A549 (cell line): ENCODE measurements at regions not wholly inside any gene's neighbourhood (a gene's known extent, or its start where the extent isn't known, plus 50 kb on each side); places are given as distances from the start of the nearest gene placed in this dataset.

ENCODE experiments used
- ATAC-seq, 2 experiments: fragments of 200-7000 bp in 1 of 2; fragments of >200 bp in 1 of 2; cut with Nextera tagmentation in 1 of 2; cut with Tn5 transposase in 1 of 2; 3 replicates each; pipeline versions ENCODE4 v1.8.0 to v1.9.1; 2018 to 2020; ENCODE audit warnings: mild to moderate bottlenecking in 1 of 2, moderate library complexity in 1 of 2
- CTCF ChIA-PET: fragments of 300-600 bp; sonication (Branson Sonifier 250); formaldehyde crosslinking; extraction: SDS; loops from one replicate; lab custom pipeline; 2021; ENCODE audit warnings: antibody characterized with exemption, inconsistent platforms; lab: Yijun Ruan, JAX
- POLR2A ChIA-PET: fragments of 350-600 bp; formaldehyde crosslinking; extraction: SDS; loops from one replicate; lab custom pipeline; 2021; ENCODE audit warnings: antibody characterized with exemption, inconsistent platforms; lab: Yijun Ruan, JAX
- DNase-seq, 2 experiments: peaks; one replicate each; pipeline versions ENCODE4 v3.0.0 to v3.0.0-alpha.2; 2011 to 2016; ENCODE audit warnings: low read depth in 1 of 2, low spot score in 1 of 2
- FAIRE-seq: peaks from 2 replicates; lab custom pipeline; 2011; peaks lifted over from hg19 to GRCh38; lab: Jason Lieb, UNC
- H3K27ac ChIP-seq, 2 experiments: fragments of >200 bp; sonication (Bioruptor Twin); formaldehyde crosslinking; 3 replicates each; pipeline ENCODE4 v1.5.1; 2016 to 2017
- H3K4me1 ChIP-seq: fragments of >200 bp; sonication (Bioruptor Twin); formaldehyde crosslinking; 3 replicates; pipeline ENCODE4 v1.6.1; 2016
- H3K4me2 ChIP-seq: fragments of >200 bp; sonication (Bioruptor Twin); formaldehyde crosslinking; 3 replicates; pipeline ENCODE4 v1.6.1; 2016
- H3K4me3 ChIP-seq: fragments of >200 bp; sonication (Bioruptor Twin); formaldehyde crosslinking; 3 replicates; pipeline ENCODE4 v1.5.1; 2016
- H3K9me3 ChIP-seq: fragments of >200 bp; sonication (Bioruptor Twin); formaldehyde crosslinking; 3 replicates; pipeline ENCODE4 v1.6.1; 2016
- CBX2 ChIP-seq: fragments of 200-600 bp; sonication (generic); IDR thresholded peaks from 2 replicates; pipeline ENCODE4 v1.6.1; 2016; ENCODE audit warnings: low read depth, mild to moderate bottlenecking, borderline replicate concordance
- CEBPB ChIP-seq, 2 experiments: fragments of >200 bp in 1 of 2; sonication (Bioruptor Twin) in 1 of 2; formaldehyde crosslinking in 1 of 2; IDR thresholded peaks; 2 replicates each; pipeline ENCODE4 v1.6.1; 2012 to 2016
- EHF ChIP-seq: fragments of 250-450 bp; sonication (Bioruptor Pico); IDR thresholded peaks from 2 replicates; pipeline ENCODE4 v1.5.0; 2020; ENCODE audit warnings: mild to moderate bottlenecking
- EHMT2 ChIP-seq: fragments of 200-600 bp; sonication (generic); IDR thresholded peaks from 2 replicates; pipeline ENCODE4 v1.6.1; 2016; ENCODE audit warnings: antibody characterized with exemption, low read depth, mild to moderate bottlenecking, moderate library complexity
- EP300 ChIP-seq, 2 experiments: fragments of >200 bp; sonication (Bioruptor Twin); formaldehyde crosslinking; IDR thresholded peaks; 2 replicates in 1 of 2; 3 replicates in 1 of 2; pipeline ENCODE4 v1.6.1; 2016 to 2017
- ESRRA ChIP-seq: fragments of 150-350 bp; IDR thresholded peaks from 2 replicates; pipeline ENCODE4 v1.6.1; 2014; ENCODE audit warnings: mild to moderate bottlenecking, low read length, borderline replicate concordance
- FOSL2 ChIP-seq, 2 experiments: fragments of 450-650 bp in 1 of 2; fragments of >200 bp in 1 of 2; sonication (Bioruptor Twin) in 1 of 2; formaldehyde crosslinking; IDR thresholded peaks; 2 replicates each; pipeline versions ENCODE4 v1.5.0 to v1.6.1; 2016 to 2020; ENCODE audit warnings: mild to moderate bottlenecking in 1 of 2, moderate library complexity in 1 of 2
- HEYL ChIP-seq: fragments of 250-450 bp; sonication (Bioruptor Pico); IDR thresholded peaks from 2 replicates; pipeline ENCODE4 v1.8.0; 2021; ENCODE audit warnings: mild to moderate bottlenecking, moderate library complexity
- HOXA7 ChIP-seq: fragments of 250-450 bp; sonication (Bioruptor Pico); IDR thresholded peaks from 2 replicates; pipeline ENCODE4 v1.5.0; 2020; ENCODE audit warnings: mild to moderate bottlenecking, moderate library complexity
- HOXB5 ChIP-seq: fragments of 250-450 bp; sonication (Bioruptor Pico); IDR thresholded peaks from 2 replicates; pipeline ENCODE4 v1.5.0; 2020; ENCODE audit warnings: mild to moderate bottlenecking, moderate library complexity
- JUNB ChIP-seq: fragments of >200 bp; sonication (Bioruptor Twin); formaldehyde crosslinking; IDR thresholded peaks from 2 replicates; pipeline ENCODE4 v1.6.1; 2016
- MAFK ChIP-seq: fragments of 450-650 bp; IDR thresholded peaks from 2 replicates; pipeline ENCODE4 v1.6.1; 2014; ENCODE audit not compliant: partially characterized antibody
- MAZ ChIP-seq: fragments of 150-350 bp; IDR thresholded peaks from 2 replicates; pipeline ENCODE4 v1.6.1; 2014; ENCODE audit warnings: antibody characterized with exemption, low read depth, low read length, borderline replicate concordance
- NFE2L2 ChIP-seq: fragments of 150-350 bp; conservative IDR thresholded peaks from 2 replicates; pipeline ENCODE4 v1.6.1; 2014; ENCODE audit warnings: low read length
- NPAS2 ChIP-seq: fragments of 250-450 bp; sonication (Bioruptor Pico); IDR thresholded peaks from 2 replicates; pipeline ENCODE4 v1.8.0; 2022; ENCODE audit warnings: mild to moderate bottlenecking, moderate library complexity, borderline replicate concordance
- RCOR1 ChIP-seq: fragments of 150-350 bp; IDR thresholded peaks from 2 replicates; pipeline ENCODE4 v1.6.1; 2014; ENCODE audit warnings: antibody characterized with exemption, low read length, low read depth
- ZFP36 ChIP-seq: fragments of 450-650 bp; IDR thresholded peaks from 2 replicates; pipeline ENCODE4 v1.6.1; 2014; ENCODE audit warnings: borderline replicate concordance; ENCODE audit not compliant: partially characterized antibody
- ZNF302 ChIP-seq: fragments of 250-450 bp; sonication (Bioruptor Pico); IDR thresholded peaks from 2 replicates; pipeline ENCODE4 v1.9.0; 2021; ENCODE audit warnings: inconsistent platforms, mild to moderate bottlenecking, moderate library complexity
- ZSCAN20 ChIP-seq: fragments of 250-450 bp; sonication (Bioruptor Pico); IDR thresholded peaks from 2 replicates; pipeline ENCODE4 v1.8.0; 2022; ENCODE audit warnings: mild to moderate bottlenecking, moderate library complexity
- WGBS: methylation state at CpG from one replicate; pipeline ENCODE4 v1.1.6; 2017; ENCODE audit errors: missing lambda C conversion rate; 5-methylcytosine and 5-hydroxymethylcytosine counted together
- TF ChIP-seq, protein P1 (sequence below): fragments of >200 bp; sonication (Bioruptor Twin); formaldehyde crosslinking; IDR thresholded peaks from 3 replicates; pipeline ENCODE4 v1.6.1; 2016
- TF ChIP-seq, protein P2 (sequence below): IDR thresholded peaks from 2 replicates; pipeline ENCODE4 v1.6.1; 2012; ENCODE audit warnings: low read depth, borderline replicate concordance
- TF ChIP-seq, protein P3 (sequence below): IDR thresholded peaks from 2 replicates; pipeline ENCODE4 v1.6.1; 2012

DNA sequence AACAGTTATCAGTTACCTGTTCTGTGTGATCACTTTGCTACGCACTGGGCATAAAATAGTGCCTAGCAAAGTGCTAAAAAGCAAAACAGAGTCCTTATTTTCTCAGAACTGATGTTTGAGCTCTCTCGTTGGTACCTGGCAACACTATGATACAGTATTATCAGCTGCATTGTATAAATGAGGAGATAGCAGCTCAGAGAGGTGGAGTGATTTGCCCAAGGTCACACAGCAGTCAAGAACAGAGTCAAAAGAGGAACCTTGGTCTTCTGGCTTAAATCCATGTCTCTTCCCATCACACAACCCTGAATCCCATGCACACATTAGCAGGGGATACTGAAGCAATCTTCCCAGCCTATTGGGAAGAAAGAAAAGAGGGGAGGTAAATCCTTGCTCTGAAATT, 580.5 kb downstream of the SOX6 start:
- no peak overlapping the region for H3K4me2 ChIP-seq
- no peaks in the 10 kb centered on the region for H3K9me3 ChIP-seq
- no peak for DNase-seq
- no peak for TF ChIP-seq NPAS2 (CRISPR knock-in tag)
- TF ChIP-seq, protein P1, sequence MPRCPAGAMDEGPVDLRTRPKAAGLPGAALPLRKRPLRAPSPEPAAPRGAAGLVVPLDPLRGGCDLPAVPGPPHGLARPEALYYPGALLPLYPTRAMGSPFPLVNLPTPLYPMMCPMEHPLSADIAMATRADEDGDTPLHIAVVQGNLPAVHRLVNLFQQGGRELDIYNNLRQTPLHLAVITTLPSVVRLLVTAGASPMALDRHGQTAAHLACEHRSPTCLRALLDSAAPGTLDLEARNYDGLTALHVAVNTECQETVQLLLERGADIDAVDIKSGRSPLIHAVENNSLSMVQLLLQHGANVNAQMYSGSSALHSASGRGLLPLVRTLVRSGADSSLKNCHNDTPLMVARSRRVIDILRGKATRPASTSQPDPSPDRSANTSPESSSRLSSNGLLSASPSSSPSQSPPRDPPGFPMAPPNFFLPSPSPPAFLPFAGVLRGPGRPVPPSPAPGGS: no peak
- no peak for TF ChIP-seq RCOR1
- peak; percentile 15 for TF ChIP-seq ZFP36
- no peak for TF ChIP-seq NFE2L2
- TF ChIP-seq, protein P2, sequence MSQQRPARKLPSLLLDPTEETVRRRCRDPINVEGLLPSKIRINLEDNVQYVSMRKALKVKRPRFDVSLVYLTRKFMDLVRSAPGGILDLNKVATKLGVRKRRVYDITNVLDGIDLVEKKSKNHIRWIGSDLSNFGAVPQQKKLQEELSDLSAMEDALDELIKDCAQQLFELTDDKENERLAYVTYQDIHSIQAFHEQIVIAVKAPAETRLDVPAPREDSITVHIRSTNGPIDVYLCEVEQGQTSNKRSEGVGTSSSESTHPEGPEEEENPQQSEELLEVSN: no peak
- TF ChIP-seq HOXA7 (CRISPR knock-in tag): no peak
- TF ChIP-seq CBX2: no peak
- TF ChIP-seq, all 56 proteins: peak for 1
- no peak overlapping the region for H3K4me3 ChIP-seq
- ATAC-seq: no peak
- ChIA-PET POLR2A (no interaction called here), CTCF (interaction anchor here (1.8 kb wide), 1 partner anchor 126 kb away, joined by 4 read pairs; no protein-coding TSS in a partner anchor)
- WGBS: 2% methylated on average over 2 of the region's 2 CpGs
- FAIRE-seq: no peak
- no peak overlapping the region for H3K27ac ChIP-seq
- H3K4me1 ChIP-seq: no peaks in the 10 kb centered on the region

DNA sequence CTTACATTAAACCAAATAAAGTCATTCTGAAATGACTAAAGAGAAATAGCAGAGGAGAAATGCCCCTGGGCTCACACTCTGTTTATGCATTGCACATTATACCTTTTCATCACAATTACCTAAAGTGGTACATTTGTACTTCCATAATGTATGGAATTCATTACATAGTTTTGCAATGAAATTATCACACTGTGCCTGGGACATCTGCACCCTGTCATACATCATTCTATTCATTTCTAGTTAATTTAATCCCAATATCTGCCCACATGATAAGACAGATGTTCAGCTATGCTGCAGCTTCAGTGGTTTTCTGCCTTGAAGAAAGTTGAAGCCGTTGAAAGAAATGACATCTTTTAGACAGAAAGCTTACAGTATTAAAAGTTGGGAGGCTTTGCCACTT, 580.0 kb downstream of the SOX6 start:
- CTCF ChIA-PET: interaction anchor here (1.8 kb wide), 1 partner anchor 127 kb away, joined by 4 read pairs; no protein-coding TSS in a partner anchor
- FAIRE-seq (no peak), ATAC-seq (no peak), DNase-seq (no peak)
- Histone ChIP-seq H3K4me3 (no peak overlapping the region), H3K27ac (no peak overlapping the region), H3K4me2 (no peak overlapping the region), H3K4me1 (no peaks in the 10 kb centered on the region), H3K9me3 (no peaks in the 10 kb centered on the region)
- TF ChIP-seq MAFK (no peak), FOSL2 (IDR thresholded peaks at IDR 0.05) (no peak), FOSL2 (CRISPR knock-in tag; IDR thresholded peaks at IDR 0.05) (no peak), ZSCAN20 (CRISPR knock-in tag) (no peak), JUNB (no peak), EHF (no peak), CBX2 (no peak), EP300 (IDR thresholded peaks at IDR 0.05) (no peak), ZFP36 (no peak), MAZ (no peak), NPAS2 (CRISPR knock-in tag) (no peak), CEBPB (IDR thresholded peaks at IDR 0.05) (no peak), ZNF302 (CRISPR knock-in tag) (no peak), EHMT2 (no peak), HEYL (no peak), ESRRA (no peak), RCOR1 (no peak), HOXB5 (no peak)
- TF ChIP-seq, protein P2: no peak
- TF ChIP-seq, protein P3, sequence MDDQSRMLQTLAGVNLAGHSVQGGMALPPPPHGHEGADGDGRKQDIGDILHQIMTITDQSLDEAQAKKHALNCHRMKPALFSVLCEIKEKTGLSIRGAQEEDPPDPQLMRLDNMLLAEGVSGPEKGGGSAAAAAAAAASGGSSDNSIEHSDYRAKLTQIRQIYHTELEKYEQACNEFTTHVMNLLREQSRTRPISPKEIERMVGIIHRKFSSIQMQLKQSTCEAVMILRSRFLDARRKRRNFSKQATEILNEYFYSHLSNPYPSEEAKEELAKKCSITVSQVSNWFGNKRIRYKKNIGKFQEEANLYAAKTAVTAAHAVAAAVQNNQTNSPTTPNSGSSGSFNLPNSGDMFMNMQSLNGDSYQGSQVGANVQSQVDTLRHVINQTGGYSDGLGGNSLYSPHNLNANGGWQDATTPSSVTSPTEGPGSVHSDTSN: no peak
- POLR2A ChIA-PET: no interaction called here
- 0% methylated on average over 1 of the region's 1 CpG for WGBS
